Loucy (cell line): ENCODE measurements at regions not wholly inside any gene's neighbourhood (a gene's known extent, or its start where the extent isn't known, plus 50 kb on each side); places are given as distances from the start of the nearest gene placed in this dataset.

Experiments
- H2AFZ ChIP-seq: fragments of 200-600 bp; sonication (generic); 2 replicates; pipeline ENCODE4 v1.6.0; 2016; ENCODE audit warnings: antibody characterized with exemption, mild to moderate bottlenecking, low read length, moderate library complexity
- H3F3A ChIP-seq: fragments of 200-600 bp; 2 replicates; pipeline ENCODE4 v1.6.0; 2016; ENCODE audit warnings: antibody characterized with exemption, low read depth, mild to moderate bottlenecking
- H3K27me3 ChIP-seq: fragments of 200-600 bp; sonication (generic); 2 replicates; pipeline ENCODE4 v1.6.1; 2014; ENCODE audit warnings: low read length, mild to moderate bottlenecking; ENCODE audit not compliant: insufficient read depth, poor library complexity, severe bottlenecking
- H3K36me3 ChIP-seq: fragments of 200-600 bp; sonication (generic); 2 replicates; pipeline ENCODE4 v1.6.1; 2016; ENCODE audit warnings: low read length; ENCODE audit not compliant: insufficient read depth
- H3K4me1 ChIP-seq: fragments of 200-600 bp; sonication (generic); 2 replicates; pipeline ENCODE4 v1.5.1; 2014; ENCODE audit warnings: low read length, mild to moderate bottlenecking; ENCODE audit not compliant: insufficient read depth, poor library complexity, severe bottlenecking
- H3K4me2 ChIP-seq: fragments of 200-600 bp; sonication (generic); 2 replicates; pipeline ENCODE4 v1.6.0; 2014; ENCODE audit warnings: antibody characterized with exemption, low read length, low read depth, mild to moderate bottlenecking; ENCODE audit not compliant: poor library complexity, severe bottlenecking
- H3K4me3 ChIP-seq: fragments of 200-600 bp; sonication (generic); 2 replicates; pipeline ENCODE4 v1.5.1; 2014; ENCODE audit warnings: low read length, mild to moderate bottlenecking, mixed read lengths; ENCODE audit not compliant: poor library complexity, severe bottlenecking
- H3K79me2 ChIP-seq: fragments of 200-600 bp; sonication (generic); 2 replicates; pipeline ENCODE4 v1.6.1; 2014; ENCODE audit warnings: low read length; ENCODE audit not compliant: insufficient read depth
- H3K9ac ChIP-seq: fragments of 200-600 bp; sonication (generic); 2 replicates; pipeline ENCODE4 v1.6.0; 2014; ENCODE audit warnings: mild to moderate bottlenecking, low read depth, low read length, moderate library complexity; ENCODE audit not compliant: poor library complexity, severe bottlenecking
- H3K9me2 ChIP-seq: fragments of 200-600 bp; sonication (generic); replicated peaks from 2 replicates; pipeline ENCODE4 v1.6.1; 2016; ENCODE audit warnings: low read depth, low read length, mixed read lengths
- H3K9me3 ChIP-seq: fragments of 200-600 bp; sonication (generic); 2 replicates; pipeline ENCODE4 v1.6.1; 2014; ENCODE audit warnings: mild to moderate bottlenecking, antibody characterized with exemption, low read length, low read depth; ENCODE audit not compliant: insufficient read depth
- H4K20me1 ChIP-seq: fragments of 200-600 bp; sonication (generic); 2 replicates; pipeline ENCODE4 v1.6.0; 2014; ENCODE audit warnings: antibody characterized with exemption, low read length, mild to moderate bottlenecking; ENCODE audit not compliant: insufficient read depth, poor library complexity, severe bottlenecking
- CTCF ChIP-seq: fragments of 200-600 bp; sonication (generic); conservative IDR thresholded peaks from 2 replicates; pipeline ENCODE4 v1.5.1; 2014; ENCODE audit warnings: mild to moderate bottlenecking, antibody characterized with exemption, low read length
- EZH2phosphoT487 ChIP-seq: fragments of 200-600 bp; IDR thresholded peaks from 2 replicates; pipeline ENCODE4 v1.6.1; 2018; ENCODE audit warnings: antibody characterized with exemption, mild to moderate bottlenecking, moderate library complexity, borderline replicate concordance

- Histone ChIP-seq H3K9me2 (no peaks in the 10 kb centered on the region), H3K9me3 (no peaks in the 10 kb centered on the region), H3K9ac (no peak overlapping the region), H3K36me3 (no peaks in the 10 kb centered on the region), H3F3A (no peaks in the 10 kb centered on the region), H3K4me3 (no peak overlapping the region), H3K4me2 (no peak overlapping the region), H3K4me1 (no peaks in the 10 kb centered on the region), H2AFZ (no peak overlapping the region), H3K79me2 (no peaks in the 10 kb centered on the region), H4K20me1 (no peaks in the 10 kb centered on the region), H3K27me3 (no peaks in the 10 kb centered on the region)
- TF ChIP-seq CTCF, result no peak
- TF ChIP-seq EZH2phosphoT487, result no peak
These were observed 421.7 kb upstream of the KIF2A start for GRCh38 chr5:61884252-61884855.

DNA sequence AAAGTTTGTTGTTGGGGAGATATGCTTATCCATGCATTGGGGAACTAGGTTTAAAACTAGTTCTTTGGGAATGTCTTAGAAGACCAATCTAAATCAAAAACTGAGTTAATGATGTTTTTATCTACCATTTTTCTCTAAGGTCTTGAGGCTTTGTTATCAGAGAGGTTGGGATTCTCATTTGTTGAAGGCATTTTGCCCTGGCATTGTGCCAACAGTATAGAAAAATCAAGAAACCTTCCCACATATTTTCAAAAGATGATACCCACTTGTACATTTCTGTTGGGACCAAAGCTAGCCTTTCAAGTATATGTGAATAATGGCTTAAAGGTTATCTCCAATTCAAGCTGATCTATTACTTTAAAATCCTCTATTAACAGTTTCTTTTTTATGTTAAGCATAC lies 419.8 kb upstream of the KIF2A start:
- H3K4me3 ChIP-seq, result no peak overlapping the region
- H3K27me3 ChIP-seq, result no peaks in the 10 kb centered on the region
- H3K9me2 ChIP-seq, result no peaks in the 10 kb centered on the region
- no peak overlapping the region for H3K9ac ChIP-seq
- TF ChIP-seq CTCF (no peak), EZH2phosphoT487 (no peak)
- H4K20me1 ChIP-seq, result no peaks in the 10 kb centered on the region
- no peaks in the 10 kb centered on the region for H3K36me3 ChIP-seq
- no peak overlapping the region for H3K4me2 ChIP-seq
- H3F3A ChIP-seq, result no peaks in the 10 kb centered on the region
- no peaks in the 10 kb centered on the region for H3K79me2 ChIP-seq
- no peaks in the 10 kb centered on the region for H3K4me1 ChIP-seq
- H3K9me3 ChIP-seq, result no peaks in the 10 kb centered on the region
- no peak overlapping the region for H2AFZ ChIP-seq

DNA sequence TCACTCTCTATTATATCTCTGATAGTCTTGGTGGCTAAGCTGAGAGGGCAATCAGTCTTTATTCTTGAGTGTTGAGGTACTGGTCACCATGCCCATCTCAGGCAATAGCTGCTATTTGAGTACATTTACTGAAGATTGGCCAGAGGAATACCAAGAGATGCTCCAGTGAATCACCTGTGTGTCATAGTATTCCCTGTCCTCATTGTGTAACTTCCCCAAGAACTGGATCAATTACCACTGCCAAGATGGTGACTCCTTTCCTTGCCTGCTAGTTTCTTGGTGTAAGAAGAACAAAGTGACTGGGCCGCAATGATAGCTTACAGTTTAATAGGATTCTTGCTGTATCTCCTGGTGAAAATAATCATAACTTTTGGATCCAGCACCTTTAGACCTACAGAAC lies 418.7 kb upstream of the KIF2A start:
- H3K27me3 ChIP-seq, result no peaks in the 10 kb centered on the region
- H3K9ac ChIP-seq, result no peak overlapping the region
- no peaks in the 10 kb centered on the region for H3K79me2 ChIP-seq
- H3K4me2 ChIP-seq, result no peak overlapping the region
- no peaks in the 10 kb centered on the region for H3K36me3 ChIP-seq
- no peaks in the 10 kb centered on the region for H3K9me3 ChIP-seq
- H3K4me3 ChIP-seq, result no peak overlapping the region
- H4K20me1 ChIP-seq, result no peaks in the 10 kb centered on the region
- no peaks in the 10 kb centered on the region for H3F3A ChIP-seq
- no peaks in the 10 kb centered on the region for H3K4me1 ChIP-seq
- H2AFZ ChIP-seq, result no peak overlapping the region
- TF ChIP-seq EZH2phosphoT487 (no peak), CTCF (no peak)
- H3K9me2 ChIP-seq, result no peaks in the 10 kb centered on the region
